Astrocyte of the cerebellum (primary cell): ENCODE measurements at regions not wholly inside any gene's neighbourhood (a gene's known extent, or its start where the extent isn't known, plus 50 kb on each side); places are given as distances from the start of the nearest gene placed in this dataset.
A peak's percentile ranks its signal among the peaks of the same experiment; 100 is the strongest.

Experiments
- DNase-seq: peaks from one replicate; pipeline ENCODE4 v3.0.0-alpha.2; 2011; ENCODE audit warnings: low read depth
- H3K4me3 ChIP-seq: 2 replicates; pipeline ENCODE4 v1.5.1; 2011; ENCODE audit warnings: mild to moderate bottlenecking, low read depth, low read length, moderate library complexity
- CTCF ChIP-seq: IDR thresholded peaks from 2 replicates; pipeline ENCODE4 v1.5.1; 2012; ENCODE audit warnings: low read length, low read depth, moderate library complexity, mild to moderate bottlenecking; ENCODE audit errors: missing control alignments
- in situ Hi-C: cut with HindIII; loops from 2 replicates; pipeline ENCODE4 v1.10.0; 2017; ENCODE audit warnings: low sequenced_read_pairs

- no peak for DNase-seq
- H3K4me3 ChIP-seq: no peak overlapping the region
- no peak for TF ChIP-seq CTCF
- in situ Hi-C loops: no loop called here
Measured at GRCh38 chr6:66858196-66858595, 1151.2 kb upstream of the EYS start.

GRCh38 chr6:66854014-66854413, 1147.0 kb upstream of the EYS start:
- in situ Hi-C loops: no loop called here
- H3K4me3 ChIP-seq: no peak overlapping the region
- DNase-seq: no peak
- TF ChIP-seq CTCF: no peak

GRCh38 chr6:66851930-66852329, 1144.9 kb upstream of the EYS start:
- in situ Hi-C loops: no loop called here
- H3K4me3 ChIP-seq: no peak overlapping the region
- DNase-seq: peak; percentile 43
- TF ChIP-seq CTCF: no peak

- no peak for TF ChIP-seq CTCF
- DNase-seq: no peak
- in situ Hi-C loops: no loop called here
- no peak overlapping the region for H3K4me3 ChIP-seq
Measured at GRCh38 chr6:66849843-66850242, 1142.8 kb upstream of the EYS start.

GRCh38 chr6:66848244-66848953, 1141.4 kb upstream of the EYS start:
- in situ Hi-C loops: no loop called here
- no peak for TF ChIP-seq CTCF
- DNase-seq: no peak
- H3K4me3 ChIP-seq: no peak overlapping the region

- in situ Hi-C loops: loop anchor here (5.0 kb wide), 1 partner anchor 101 kb away; no protein-coding TSS in a partner anchor
- DNase-seq: no peak
- no peak overlapping the region for H3K4me3 ChIP-seq
- no peak for TF ChIP-seq CTCF
Measured at GRCh38 chr6:66838764-66839163, 1131.7 kb upstream of the EYS start.
